NB4 (cell line): ENCODE measurements at regions not wholly inside any gene's neighbourhood (a gene's known extent, or its start where the extent isn't known, plus 50 kb on each side); places are given as distances from the start of the nearest gene placed in this dataset.

Experiments used
- CTCF ChIP-seq: IDR thresholded peaks from one replicate; pipeline ENCODE4 v1.5.1; 2012; ENCODE audit warnings: low read depth, low read length
- POLR2A ChIP-seq: IDR thresholded peaks from 2 replicates; pipeline ENCODE4 v1.6.1; 2011; ENCODE audit warnings: mild to moderate bottlenecking; ENCODE audit not compliant: insufficient read length; ENCODE audit errors: extremely low read depth

- peak; percentile 22 for TF ChIP-seq CTCF
- no peak for TF ChIP-seq POLR2A
Observed at GRCh38 chr10:46220872-46221538, 65.8 kb upstream of the ANTXRL start.
